Skeletal muscle tissue (tissue), 3 donors: ENCODE measurements at regions not wholly inside any gene's neighbourhood (a gene's known extent, or its start where the extent isn't known, plus 50 kb on each side); places are given as distances from the start of the nearest gene placed in this dataset.
A peak's percentile ranks its signal among the peaks of the same experiment; 100 is the strongest.

Experiments
- H3K27ac ChIP-seq: one replicate; pipeline ENCODE4 v1.7.0; 2013; ENCODE audit warnings: mild to moderate bottlenecking, low read depth, low read length, inconsistent platforms
- H3K27me3 ChIP-seq, 3 donors: one replicate each; pipeline ENCODE4 v1.7.0; 2013; ENCODE audit warnings: low read length in 3 of 3; ENCODE audit not compliant: control insufficient read depth in 3 of 3, insufficient read depth in 3 of 3
- H3K36me3 ChIP-seq, 3 donors: one replicate each; pipeline ENCODE4 v1.7.0; 2013; ENCODE audit warnings: low read length in 3 of 3; ENCODE audit not compliant: control insufficient read depth in 3 of 3, insufficient read depth in 3 of 3
- H3K4me1 ChIP-seq, 3 donors: one replicate each; pipeline ENCODE4 v1.7.0; 2013; ENCODE audit warnings: low read length in 3 of 3, mild to moderate bottlenecking in 3 of 3; ENCODE audit not compliant: control insufficient read depth in 3 of 3, insufficient read depth in 3 of 3
- H3K4me3 ChIP-seq, 3 donors: one replicate each; pipeline ENCODE4 v1.7.0; 2013; ENCODE audit warnings: low read length in 3 of 3
- H3K9ac ChIP-seq, 3 donors: one replicate each; pipeline ENCODE4 v1.7.0; 2013; ENCODE audit warnings: low read length in 3 of 3, mild to moderate bottlenecking in 3 of 3, moderate library complexity in 2 of 3, low read depth in 1 of 3
- H3K9me3 ChIP-seq, 3 donors: one replicate each; pipeline ENCODE4 v1.7.0; 2013; ENCODE audit warnings: low read length in 3 of 3; ENCODE audit not compliant: control insufficient read depth in 3 of 3
- donor health status: Osteomylitis.

DNA sequence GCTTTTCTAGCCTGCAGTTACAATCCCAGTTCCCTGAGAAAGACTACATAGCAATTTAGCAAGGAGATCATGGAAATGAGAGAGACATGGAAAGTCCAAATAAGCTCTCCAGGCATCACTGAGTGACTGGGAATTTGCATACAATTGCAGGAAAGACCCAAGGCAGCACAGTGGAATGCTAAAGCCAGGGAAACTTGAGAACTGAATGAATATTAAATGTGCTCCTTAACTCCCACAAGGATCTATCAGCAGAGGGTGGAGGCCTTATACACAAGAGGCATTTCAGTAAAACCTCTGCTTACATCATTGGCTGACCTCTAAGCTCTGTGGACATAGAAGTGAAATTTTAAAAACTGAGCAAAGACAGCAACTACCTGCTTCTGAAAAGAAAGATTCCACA, 355.6 kb upstream of the DAB2 start:
- Histone ChIP-seq H3K4me1 (no peaks in the 10 kb centered on the region), H3K36me3 (no peaks in the 10 kb centered on the region), H3K27ac (no peak overlapping the region), H3K4me3 (no peak overlapping the region), H3K9me3 (no peaks in the 10 kb centered on the region), H3K9ac (no peak overlapping the region), H3K27me3 (no peaks in the 10 kb centered on the region)

DNA sequence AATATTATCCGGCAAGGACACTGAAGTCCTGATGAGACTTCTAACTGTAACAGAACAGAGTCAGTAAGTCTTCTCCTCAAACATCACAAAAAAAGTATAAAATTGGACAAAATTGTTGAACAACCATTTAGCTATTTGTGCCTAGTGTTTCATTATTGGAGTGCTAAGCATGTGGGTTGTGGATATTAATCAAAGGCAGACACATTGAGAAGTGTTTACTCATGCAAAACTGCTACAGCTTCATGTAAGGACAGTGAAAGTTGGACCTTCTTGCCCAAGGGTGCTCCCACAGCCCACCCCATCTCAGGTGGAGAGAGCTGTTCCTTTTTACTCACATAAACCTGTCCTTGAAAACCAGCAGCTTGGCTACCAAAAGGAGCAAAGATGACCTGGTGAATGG, 355.1 kb upstream of the DAB2 start:
- no peak overlapping the region for H3K27ac ChIP-seq
- H3K9ac ChIP-seq: no peak overlapping the region
- no peaks in the 10 kb centered on the region for H3K36me3 ChIP-seq
- no peaks in the 10 kb centered on the region for H3K9me3 ChIP-seq
- no peaks in the 10 kb centered on the region for H3K27me3 ChIP-seq
- no peak overlapping the region for H3K4me3 ChIP-seq
- H3K4me1 ChIP-seq: no peaks in the 10 kb centered on the region

- no peak overlapping the region for H3K27ac ChIP-seq
- no peaks in the 10 kb centered on the region for H3K36me3 ChIP-seq
- no peak overlapping the region for H3K4me3 ChIP-seq
- H3K9ac ChIP-seq: no peak overlapping the region
- H3K4me1 ChIP-seq: no peaks in the 10 kb centered on the region
- H3K27me3 ChIP-seq: no peaks in the 10 kb centered on the region
- H3K9me3 ChIP-seq: no peaks in the 10 kb centered on the region
Observed at GRCh38 chr5:39775797-39776365, 351.1 kb upstream of the DAB2 start.

GRCh38 chr5:39775086-39775796, 350.5 kb upstream of the DAB2 start:
- H3K36me3 ChIP-seq: no peaks in the 10 kb centered on the region

GRCh38 chr5:39774605-39775004, 349.8 kb upstream of the DAB2 start:
- Histone ChIP-seq H3K4me1 (no peaks in the 10 kb centered on the region), H3K9me3 (no peaks in the 10 kb centered on the region), H3K4me3 (no peak overlapping the region), H3K36me3 (no peaks in the 10 kb centered on the region), H3K27me3 (no peaks in the 10 kb centered on the region), H3K9ac (no peak overlapping the region), H3K27ac (no peak overlapping the region)

More at GRCh38 chr5:39775086-39775796, 350.5 kb upstream of the DAB2 start:
- H3K4me1 ChIP-seq: no peaks in the 10 kb centered on the region
- H3K9me3 ChIP-seq: no peaks in the 10 kb centered on the region
- no peak overlapping the region for H3K4me3 ChIP-seq
- no peaks in the 10 kb centered on the region for H3K27me3 ChIP-seq
- H3K27ac ChIP-seq: no peak overlapping the region
- no peak overlapping the region for H3K9ac ChIP-seq

DNA sequence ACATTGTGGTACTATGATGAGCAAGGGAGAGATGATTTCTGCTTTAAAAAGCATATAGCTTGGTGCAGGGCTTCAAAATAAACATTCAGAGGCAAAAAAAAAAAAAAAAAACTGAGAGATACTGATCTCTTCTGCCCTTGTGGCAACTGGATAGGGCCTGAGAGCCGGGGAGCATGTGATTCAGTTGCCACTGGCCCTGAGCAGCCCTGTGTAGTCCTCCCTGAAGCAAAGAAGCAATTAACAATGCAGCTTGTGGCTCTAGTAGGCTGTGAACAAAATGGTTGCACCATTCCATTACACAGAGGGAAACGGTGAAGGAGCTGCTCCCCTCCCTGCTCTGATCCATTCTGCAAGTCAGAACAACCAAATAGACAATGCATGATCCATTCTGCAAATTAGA, 347.5 kb upstream of the DAB2 start:
- no peaks in the 10 kb centered on the region for H3K4me1 ChIP-seq

DNA sequence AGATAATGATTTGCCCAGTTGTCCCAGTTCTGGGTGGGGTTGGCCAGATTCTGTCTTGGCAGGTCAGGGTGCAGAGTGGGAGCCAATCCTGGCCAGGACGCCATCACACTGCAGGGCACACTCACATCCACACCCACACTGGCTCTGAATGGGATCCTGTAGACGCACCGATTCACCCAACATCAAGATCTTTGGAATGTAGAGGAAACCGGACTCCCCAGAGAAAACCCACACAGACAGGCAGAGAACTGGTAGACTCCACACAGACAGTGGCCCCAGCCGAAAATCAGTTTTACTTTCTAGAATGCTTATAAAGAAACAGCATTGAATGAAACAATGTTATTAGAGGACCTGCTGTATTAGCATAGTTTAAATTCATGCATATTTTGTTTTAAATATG, 343.1 kb upstream of the DAB2 start:
- H3K27ac ChIP-seq: no peak overlapping the region
- H3K27me3 ChIP-seq: no peaks in the 10 kb centered on the region
- H3K4me3 ChIP-seq: no peak overlapping the region
- no peaks in the 10 kb centered on the region for H3K4me1 ChIP-seq
- H3K9ac ChIP-seq: no peak overlapping the region
- H3K9me3 ChIP-seq: no peaks in the 10 kb centered on the region
- H3K36me3 ChIP-seq: no peaks in the 10 kb centered on the region

More for the DNA sequence above, 347.5 kb upstream of the DAB2 start:
- Histone ChIP-seq H3K27me3 (no peaks in the 10 kb centered on the region), H3K9ac (no peak overlapping the region), H3K36me3 (no peaks in the 10 kb centered on the region), H3K9me3 (no peaks in the 10 kb centered on the region), H3K4me3 (no peak overlapping the region), H3K27ac (no peak overlapping the region)

DNA sequence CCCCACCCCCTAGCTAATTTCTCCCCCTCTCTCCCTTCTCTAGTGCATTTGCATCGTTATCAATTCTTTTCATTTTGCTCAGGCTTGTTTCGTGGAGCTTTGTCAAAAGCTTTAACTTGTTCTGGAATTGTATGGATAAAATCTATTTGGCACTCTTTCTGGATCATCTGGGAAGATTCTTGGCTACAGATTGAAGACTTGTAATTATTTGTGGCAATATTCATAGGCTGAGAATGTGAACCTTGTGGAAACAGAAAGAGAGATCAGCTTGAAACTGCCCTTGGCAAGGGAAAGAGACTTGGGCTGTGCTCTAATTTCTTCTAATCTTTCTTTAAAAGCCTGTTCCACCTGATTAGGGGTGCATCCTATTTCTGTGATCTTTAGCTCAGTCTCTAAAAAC, 340.6 kb upstream of the DAB2 start:
- no peaks in the 10 kb centered on the region for H3K36me3 ChIP-seq
- no peaks in the 10 kb centered on the region for H3K27me3 ChIP-seq
- no peak overlapping the region for H3K9ac ChIP-seq
- H3K4me3 ChIP-seq: no peak overlapping the region
- no peak overlapping the region for H3K27ac ChIP-seq
- no peaks in the 10 kb centered on the region for H3K4me1 ChIP-seq
- no peaks in the 10 kb centered on the region for H3K9me3 ChIP-seq

DNA sequence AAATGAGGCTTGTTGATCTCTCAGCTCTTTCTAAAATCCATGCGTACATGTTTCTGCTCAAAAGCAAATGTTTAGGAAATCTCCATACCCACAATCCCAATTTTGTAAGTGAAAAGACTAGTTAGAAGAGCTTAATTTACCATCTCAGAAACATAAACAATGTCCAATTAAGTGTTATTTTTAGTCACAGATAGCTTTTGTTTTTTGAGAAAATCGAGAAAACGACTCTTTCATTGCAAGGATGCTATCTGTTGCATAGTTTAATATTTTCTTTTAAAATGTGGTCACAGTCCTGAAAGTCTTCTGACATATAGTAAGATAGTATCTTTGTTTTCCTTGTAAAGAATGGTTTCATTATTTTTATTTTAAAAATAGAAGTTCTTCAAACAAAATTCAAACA, 338.0 kb upstream of the DAB2 start:
- Histone ChIP-seq H3K4me1 (no peaks in the 10 kb centered on the region), H3K9me3 (no peaks in the 10 kb centered on the region), H3K27ac (no peak overlapping the region), H3K4me3 (no peak overlapping the region), H3K9ac (no peak overlapping the region), H3K27me3 (no peaks in the 10 kb centered on the region), H3K36me3 (no peaks in the 10 kb centered on the region)

- H3K27ac ChIP-seq: peak overlapping the region; percentile 70
- no peaks in the 10 kb centered on the region for H3K27me3 ChIP-seq
- no peaks in the 10 kb centered on the region for H3K36me3 ChIP-seq
- H3K9ac ChIP-seq: no peak overlapping the region
- no peak overlapping the region for H3K4me3 ChIP-seq
- no peaks in the 10 kb centered on the region for H3K9me3 ChIP-seq
- H3K4me1 ChIP-seq: no peaks in the 10 kb centered on the region
Observed at GRCh38 chr5:39761199-39761950, 336.6 kb upstream of the DAB2 start.
